Breast epithelium (tissue), 3 donors: ENCODE measurements at regions not wholly inside any gene's neighbourhood (a gene's known extent, or its start where the extent isn't known, plus 50 kb on each side); places are given as distances from the start of the nearest gene placed in this dataset.

ENCODE experiments used
- POLR2A ChIP-seq: fragments of 450-650 bp; IDR thresholded peaks from one replicate; pipeline ENCODE4 v1.6.1; 2016; ENCODE audit warnings: antibody characterized with exemption, mild to moderate bottlenecking, moderate library complexity
- TF ChIP-seq, protein P1 (sequence below), 3 donors: fragments of 450-650 bp; IDR thresholded peaks; one replicate each; pipeline ENCODE4 v1.5.1; 2016 to 2017; ENCODE audit warnings: antibody characterized with exemption in 3 of 3, mild to moderate bottlenecking in 3 of 3, moderate library complexity in 3 of 3

- TF ChIP-seq, protein P1, sequence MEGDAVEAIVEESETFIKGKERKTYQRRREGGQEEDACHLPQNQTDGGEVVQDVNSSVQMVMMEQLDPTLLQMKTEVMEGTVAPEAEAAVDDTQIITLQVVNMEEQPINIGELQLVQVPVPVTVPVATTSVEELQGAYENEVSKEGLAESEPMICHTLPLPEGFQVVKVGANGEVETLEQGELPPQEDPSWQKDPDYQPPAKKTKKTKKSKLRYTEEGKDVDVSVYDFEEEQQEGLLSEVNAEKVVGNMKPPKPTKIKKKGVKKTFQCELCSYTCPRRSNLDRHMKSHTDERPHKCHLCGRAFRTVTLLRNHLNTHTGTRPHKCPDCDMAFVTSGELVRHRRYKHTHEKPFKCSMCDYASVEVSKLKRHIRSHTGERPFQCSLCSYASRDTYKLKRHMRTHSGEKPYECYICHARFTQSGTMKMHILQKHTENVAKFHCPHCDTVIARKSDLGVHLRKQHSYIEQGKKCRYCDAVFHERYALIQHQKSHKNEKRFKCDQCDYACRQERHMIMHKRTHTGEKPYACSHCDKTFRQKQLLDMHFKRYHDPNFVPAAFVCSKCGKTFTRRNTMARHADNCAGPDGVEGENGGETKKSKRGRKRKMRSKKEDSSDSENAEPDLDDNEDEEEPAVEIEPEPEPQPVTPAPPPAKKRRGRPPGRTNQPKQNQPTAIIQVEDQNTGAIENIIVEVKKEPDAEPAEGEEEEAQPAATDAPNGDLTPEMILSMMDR (IDR thresholded peaks at IDR 0.05), result no peak
- TF ChIP-seq POLR2A, result no peak
Measured at GRCh38 chr7:12783421-12784095, 96.1 kb downstream of the ARL4A start.
